ENCODE measurements at regions not wholly inside any gene's neighbourhood (a gene's known extent, or its start where the extent isn't known, plus 50 kb on each side); places are given as distances from the start of the nearest gene placed in this dataset.
"Not testable (repeated sequence)": the region's sequence is repeated elsewhere in the genome, so short reads cannot be mapped to it uniquely, and the experiment has no call there.

DNA sequence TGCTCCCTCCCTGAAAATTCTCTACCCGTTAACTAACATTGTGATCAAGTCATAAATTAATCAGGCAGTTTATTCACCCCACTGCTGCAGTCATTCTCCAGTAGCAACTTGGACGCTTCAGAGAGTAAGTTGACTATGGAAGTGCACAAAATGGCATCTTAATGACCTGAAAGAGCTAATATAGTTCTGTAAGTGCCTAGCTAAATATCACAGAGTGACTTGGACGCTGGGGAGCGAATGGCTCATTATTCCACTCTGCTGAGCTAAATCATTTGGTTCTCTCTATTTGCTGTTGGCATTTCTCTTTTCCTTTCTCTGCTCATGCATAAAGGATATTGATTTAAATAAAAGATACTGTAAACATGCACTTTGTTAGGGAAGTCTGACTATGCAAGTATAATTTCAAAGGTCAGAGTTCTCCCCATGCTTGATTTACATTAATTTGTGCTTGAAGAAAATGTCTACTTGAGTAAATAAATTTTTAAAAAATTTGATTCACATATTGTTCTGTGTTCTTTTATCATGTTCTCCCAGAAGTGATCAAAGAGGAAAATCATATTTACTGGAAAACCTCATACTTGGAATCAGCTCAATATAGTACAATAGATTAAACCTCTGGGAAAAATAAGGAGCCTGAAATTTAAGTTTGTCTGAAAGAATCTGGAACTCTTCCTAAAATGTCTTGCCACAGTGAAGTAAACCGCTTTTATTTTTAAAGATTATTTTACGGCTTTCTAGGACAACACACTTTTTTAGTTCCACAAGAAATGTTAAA is 169.5 kb upstream of the HAPLN1 start:
- TF ChIP-seq POLR2A (IDR thresholded peaks at IDR 0.05; ENCODE audit: low read depth, low read length) (no peak), TAF1 (IDR thresholded peaks at IDR 0.05; ENCODE audit: borderline replicate concordance, low read depth, low read length) (no peak), POLR2AphosphoS5 (IDR thresholded peaks at IDR 0.05; ENCODE audit: low read depth, low read length) (no peak)
- FAIRE-seq = no peak
- no peak for DNase-seq (ENCODE audit: insufficient read length)

- TF ChIP-seq TAF1 (IDR thresholded peaks at IDR 0.05; ENCODE audit: borderline replicate concordance, low read depth, low read length) = no peak
- TF ChIP-seq POLR2AphosphoS5 (IDR thresholded peaks at IDR 0.05; ENCODE audit: low read depth, low read length) = no peak
- no peak for TF ChIP-seq POLR2A (IDR thresholded peaks at IDR 0.05; ENCODE audit: low read depth, low read length)
- FAIRE-seq = no peak
- no peak for DNase-seq (ENCODE audit: insufficient read length)
Measured at GRCh38 chr5:83877911-83878706, 157.5 kb upstream of the HAPLN1 start.

GRCh38 chr5:83871533-83872395 is 151.1 kb upstream of the HAPLN1 start:
- DNase-seq (ENCODE audit: insufficient read length) = no peak
- FAIRE-seq = no peak
- TF ChIP-seq POLR2AphosphoS5 (IDR thresholded peaks at IDR 0.05; ENCODE audit: low read depth, low read length) = no peak
- no peak for TF ChIP-seq POLR2A (IDR thresholded peaks at IDR 0.05; ENCODE audit: low read depth, low read length)
- TF ChIP-seq TAF1 (IDR thresholded peaks at IDR 0.05; ENCODE audit: borderline replicate concordance, low read depth, low read length) = no peak

DNA sequence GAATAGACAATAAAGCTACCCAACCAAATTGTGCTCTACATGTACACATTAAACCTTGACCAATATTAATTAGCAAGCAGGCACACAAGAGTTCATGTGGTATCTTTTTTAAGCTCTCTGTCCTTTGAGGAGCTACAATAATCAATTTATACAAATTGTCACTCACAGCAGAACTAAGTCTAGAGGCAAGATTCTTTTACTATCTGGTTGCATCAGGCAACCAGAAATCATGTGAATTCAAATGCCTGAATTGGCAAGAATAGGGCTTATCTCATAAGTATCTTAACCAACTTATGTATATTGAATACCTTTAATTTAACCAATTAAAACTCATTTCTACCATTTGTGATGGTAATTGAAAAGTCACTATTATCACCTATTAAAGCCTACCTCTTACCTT is 145.5 kb upstream of the HAPLN1 start:
- TF ChIP-seq POLR2A (IDR thresholded peaks at IDR 0.05; ENCODE audit: low read depth, low read length) (no peak), POLR2AphosphoS5 (IDR thresholded peaks at IDR 0.05; ENCODE audit: low read depth, low read length) (no peak), TAF1 (IDR thresholded peaks at IDR 0.05; ENCODE audit: borderline replicate concordance, low read depth, low read length) (no peak)

DNA sequence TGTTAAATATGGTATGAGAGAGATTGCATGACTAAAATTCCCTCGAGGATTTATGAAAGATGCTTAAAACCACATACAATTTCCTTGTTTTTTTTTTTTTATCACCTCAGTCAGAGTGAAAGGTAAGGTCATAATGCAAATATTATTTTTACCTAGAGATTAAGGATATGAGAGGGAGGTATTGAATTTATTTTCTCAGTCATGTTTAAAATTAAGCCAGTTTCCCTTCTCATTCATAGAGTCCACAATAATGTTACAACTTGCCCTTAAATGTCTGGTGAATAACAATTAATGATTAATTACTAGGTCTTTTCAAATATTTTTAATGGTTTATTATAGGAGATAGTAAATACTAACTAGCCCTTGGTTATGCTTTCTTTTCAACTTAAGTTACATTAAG is 144.9 kb upstream of the HAPLN1 start:
- no peak for FAIRE-seq
- TF ChIP-seq TAF1 (IDR thresholded peaks at IDR 0.05; ENCODE audit: borderline replicate concordance, low read depth, low read length) = no peak
- no peak for TF ChIP-seq POLR2AphosphoS5 (IDR thresholded peaks at IDR 0.05; ENCODE audit: low read depth, low read length)
- no peak for TF ChIP-seq POLR2A (IDR thresholded peaks at IDR 0.05; ENCODE audit: low read depth, low read length)
- no peak for DNase-seq (ENCODE audit: insufficient read length)

More for the DNA sequence above, 145.5 kb upstream of the HAPLN1 start:
- DNase-seq (ENCODE audit: insufficient read length) (no peak), FAIRE-seq (no peak)

DNA sequence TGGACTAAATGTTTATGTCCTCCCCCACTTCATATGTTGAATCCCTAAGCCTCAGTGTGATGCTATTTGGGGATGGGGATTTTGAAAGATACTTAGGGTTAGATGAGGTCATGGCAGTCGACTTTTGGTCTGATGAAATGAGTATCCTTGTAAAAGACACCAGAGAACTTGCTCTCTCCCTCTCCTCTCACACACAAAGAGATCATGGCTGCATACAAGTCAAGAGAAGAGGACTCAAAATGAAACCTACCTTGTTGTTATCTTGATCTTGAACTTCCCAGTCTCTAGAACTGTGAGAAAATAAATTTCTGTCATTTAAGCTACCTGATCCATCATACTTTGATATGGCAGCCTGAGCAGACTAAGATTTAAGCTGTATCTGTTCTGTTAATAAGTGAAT is 144.0 kb upstream of the HAPLN1 start:
- TF ChIP-seq POLR2A (IDR thresholded peaks at IDR 0.05; ENCODE audit: low read depth, low read length) = no peak
- no peak for TF ChIP-seq POLR2AphosphoS5 (IDR thresholded peaks at IDR 0.05; ENCODE audit: low read depth, low read length)
- FAIRE-seq (no peak), DNase-seq (ENCODE audit: insufficient read length) (no peak)

DNA sequence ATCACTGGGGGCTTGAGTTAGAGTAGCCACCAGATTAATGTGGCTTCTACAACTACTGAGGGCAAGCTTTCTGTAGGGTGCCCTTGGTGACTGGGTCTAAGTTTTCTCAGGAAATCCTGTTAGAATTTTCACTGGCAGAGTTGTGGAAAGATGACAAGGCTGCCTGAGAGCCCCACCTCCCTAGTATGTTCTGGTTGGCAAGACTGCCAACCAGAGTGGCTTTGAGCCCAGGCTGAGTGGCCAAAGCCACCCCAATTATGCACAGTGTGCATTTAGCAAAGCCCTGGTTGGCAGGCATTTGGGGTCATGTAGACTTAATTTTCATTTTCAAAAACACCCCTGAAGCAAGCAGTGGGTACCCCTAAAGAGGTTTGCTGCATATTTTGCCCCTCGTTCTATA is 136.7 kb upstream of the HAPLN1 start:
- FAIRE-seq = no peak
- no peak for DNase-seq (ENCODE audit: insufficient read length)
- TF ChIP-seq POLR2AphosphoS5 (IDR thresholded peaks at IDR 0.05; ENCODE audit: low read depth, low read length) = no peak
- no peak for TF ChIP-seq POLR2A (IDR thresholded peaks at IDR 0.05; ENCODE audit: low read depth, low read length)
- TF ChIP-seq TAF1 (IDR thresholded peaks at IDR 0.05; ENCODE audit: borderline replicate concordance, low read depth, low read length) = no peak

DNA sequence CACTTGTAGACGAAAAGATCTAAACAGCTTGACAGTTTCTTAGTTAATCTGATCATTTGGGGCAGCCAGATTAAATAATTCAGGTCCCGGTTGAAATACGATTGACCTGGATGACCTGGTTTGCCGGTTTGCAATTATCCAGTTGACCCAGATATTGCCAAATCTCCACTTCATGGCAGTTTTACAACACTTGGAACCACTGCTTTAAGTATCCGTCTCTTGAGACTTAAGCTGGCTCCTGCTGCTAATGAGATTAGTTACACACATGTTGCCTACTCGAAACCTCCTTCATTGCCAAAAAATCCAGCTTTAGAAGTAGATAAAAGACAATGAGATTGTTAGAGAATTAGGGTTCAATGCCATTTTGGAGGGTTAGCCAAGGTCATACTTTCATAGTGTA is 136.2 kb upstream of the HAPLN1 start:
- TF ChIP-seq POLR2A (IDR thresholded peaks at IDR 0.05; ENCODE audit: low read depth, low read length) (no peak), TAF1 (IDR thresholded peaks at IDR 0.05; ENCODE audit: borderline replicate concordance, low read depth, low read length) (no peak), POLR2AphosphoS5 (IDR thresholded peaks at IDR 0.05; ENCODE audit: low read depth, low read length) (no peak)
- DNase-seq (ENCODE audit: insufficient read length) = no peak
- FAIRE-seq = no peak

- FAIRE-seq; DNase-seq (ENCODE audit: insufficient read length): not testable (repeated sequence)
Measured at GRCh38 chr5:83850412-83850811, 129.8 kb upstream of the HAPLN1 start.

DNA sequence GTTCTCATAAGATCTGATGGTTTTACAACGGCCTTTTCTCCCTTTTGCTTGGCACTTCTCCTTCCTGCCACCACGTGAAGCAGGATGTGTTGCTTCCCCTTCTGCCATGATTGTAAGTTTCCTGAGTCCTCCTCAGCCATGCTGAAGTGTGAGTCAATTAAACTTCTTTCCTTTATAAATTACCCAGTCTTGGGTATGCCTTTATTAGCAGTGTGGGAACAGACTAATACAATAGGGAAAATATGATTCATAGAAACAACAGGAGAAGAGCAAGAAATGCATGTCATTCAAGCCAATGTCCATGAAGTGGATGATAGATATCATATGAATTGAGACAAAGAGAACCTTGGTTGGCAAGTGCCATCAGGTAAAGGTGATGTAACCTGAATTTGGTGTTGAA is 128.3 kb upstream of the HAPLN1 start:
- TF ChIP-seq POLR2AphosphoS5 (IDR thresholded peaks at IDR 0.05; ENCODE audit: low read depth, low read length) (no peak), TAF1 (IDR thresholded peaks at IDR 0.05; ENCODE audit: borderline replicate concordance, low read depth, low read length) (no peak), POLR2A (IDR thresholded peaks at IDR 0.05; ENCODE audit: low read depth, low read length) (no peak)
- no peak for DNase-seq (ENCODE audit: insufficient read length)
- no peak for FAIRE-seq

DNA sequence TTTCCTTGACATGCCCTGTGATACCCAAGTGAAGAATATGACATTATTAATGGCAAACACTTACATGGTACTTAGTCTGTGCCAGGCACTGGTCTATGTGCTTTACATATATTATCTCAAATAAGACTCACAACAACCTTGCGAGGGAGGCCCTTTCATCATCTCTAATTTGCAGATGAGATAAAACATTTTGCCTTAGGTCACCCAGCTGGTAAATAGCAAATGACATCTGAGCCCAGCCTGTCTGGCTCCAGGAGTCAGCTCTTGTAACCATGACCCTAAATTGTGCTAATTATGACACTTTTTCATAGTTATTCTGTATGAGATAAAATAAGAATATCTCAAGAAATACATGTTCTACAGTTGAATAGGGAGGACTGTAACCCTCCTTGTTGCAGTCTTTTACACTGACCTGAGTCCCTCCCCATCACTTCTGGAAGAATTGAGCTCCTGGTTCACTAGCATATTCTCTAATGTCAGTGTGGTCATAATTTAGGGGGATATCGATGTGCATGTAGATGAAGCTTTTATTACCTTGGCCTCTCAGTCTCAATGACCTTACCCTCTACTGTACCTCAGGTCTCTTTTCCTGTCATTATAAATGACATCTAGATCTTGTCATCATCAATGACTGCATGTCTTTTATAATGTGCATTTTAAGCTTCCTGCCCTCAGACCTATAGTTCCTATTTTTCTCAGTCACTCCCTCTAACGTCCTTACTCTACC is 126.1 kb upstream of the HAPLN1 start:
- FAIRE-seq (no peak), DNase-seq (ENCODE audit: insufficient read length) (no peak)
- TF ChIP-seq POLR2A (IDR thresholded peaks at IDR 0.05; ENCODE audit: low read depth, low read length) (no peak), POLR2AphosphoS5 (IDR thresholded peaks at IDR 0.05; ENCODE audit: low read depth, low read length) (no peak), TAF1 (IDR thresholded peaks at IDR 0.05; ENCODE audit: borderline replicate concordance, low read depth, low read length) (no peak)

Data from GM12892 (cell line).